ENCODE measurements at regions not wholly inside any gene's neighbourhood (a gene's known extent, or its start where the extent isn't known, plus 50 kb on each side); places are given as distances from the start of the nearest gene placed in this dataset.

DNA sequence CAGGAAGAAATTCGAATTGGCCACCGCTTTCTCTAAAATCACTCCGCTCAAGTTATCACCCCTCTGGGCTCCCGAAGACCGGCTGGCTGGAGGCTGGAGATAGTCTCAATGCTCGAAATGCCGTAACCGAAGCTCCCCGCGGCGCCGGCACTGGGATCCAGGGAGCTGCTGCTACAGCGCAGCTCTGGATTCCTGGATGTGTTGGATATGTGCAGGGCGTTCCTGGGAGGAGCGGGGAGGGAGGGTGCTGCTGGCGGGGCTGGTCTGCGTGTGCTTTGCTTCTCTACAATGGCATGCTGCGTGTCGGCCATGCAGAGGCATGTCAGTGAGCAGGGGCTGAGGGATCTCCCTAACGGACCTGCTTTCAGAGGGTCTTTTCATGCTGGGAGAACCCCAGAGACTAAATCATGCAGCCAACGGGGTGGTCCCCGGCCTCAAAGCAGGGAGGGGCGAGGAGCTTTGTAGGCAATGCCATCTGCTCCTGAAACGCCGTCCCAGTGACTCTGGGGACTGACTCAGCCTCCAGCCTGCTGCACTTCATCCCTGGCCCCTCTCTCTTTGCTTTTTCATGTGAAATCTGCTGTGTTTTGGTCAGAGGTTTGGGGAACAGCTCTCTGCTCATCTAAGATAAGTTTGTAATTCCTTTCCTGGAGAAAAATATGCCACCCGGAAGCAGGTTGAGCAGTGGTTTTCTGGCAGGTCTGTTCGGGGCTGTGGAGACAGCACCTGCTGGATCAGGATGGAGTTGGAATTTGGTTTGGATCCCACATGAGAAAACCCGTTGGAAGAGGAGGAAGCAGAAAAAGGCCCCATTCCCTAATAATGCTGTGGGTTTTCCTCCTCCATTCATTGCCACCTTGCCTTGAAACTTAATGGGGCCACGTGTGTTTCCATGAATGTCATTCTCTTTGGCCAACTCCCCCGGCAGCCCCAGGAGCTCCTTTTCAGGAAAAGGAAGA lies 311.4 kb downstream of the SEC14L1 start (continued):
- TF ChIP-seq, protein P1, sequence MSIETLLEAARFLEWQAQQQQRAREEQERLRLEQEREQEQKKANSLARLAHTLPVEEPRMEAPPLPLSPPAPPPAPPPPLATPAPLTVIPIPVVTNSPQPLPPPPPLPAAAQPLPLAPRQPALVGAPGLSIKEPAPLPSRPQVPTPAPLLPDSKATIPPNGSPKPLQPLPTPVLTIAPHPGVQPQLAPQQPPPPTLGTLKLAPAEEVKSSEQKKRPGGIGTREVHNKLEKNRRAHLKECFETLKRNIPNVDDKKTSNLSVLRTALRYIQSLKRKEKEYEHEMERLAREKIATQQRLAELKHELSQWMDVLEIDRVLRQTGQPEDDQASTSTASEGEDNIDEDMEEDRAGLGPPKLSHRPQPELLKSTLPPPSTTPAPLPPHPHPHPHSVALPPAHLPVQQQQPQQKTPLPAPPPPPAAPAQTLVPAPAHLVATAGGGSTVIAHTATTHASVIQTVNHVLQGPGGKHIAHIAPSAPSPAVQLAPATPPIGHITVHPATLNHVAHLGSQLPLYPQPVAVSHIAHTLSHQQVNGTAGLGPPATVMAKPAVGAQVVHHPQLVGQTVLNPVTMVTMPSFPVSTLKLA (IDR thresholded peaks at IDR 0.05), result 0 out of 2 replicates have a peak, but pooled peaks have one; percentile 21
- no peak for TF ChIP-seq ZNF282 (IDR thresholded peaks at IDR 0.05; ENCODE audit: partially characterized antibody)
- TF ChIP-seq TCF12 (IDR thresholded peaks at IDR 0.05), result no peak
- no peak for TF ChIP-seq TCF12 (CRISPR knock-in tag; IDR thresholded peaks at IDR 0.05)
- TF ChIP-seq FOXJ3 (CRISPR knock-in tag; IDR thresholded peaks at IDR 0.05; ENCODE audit: borderline replicate concordance), result no peak
- no peak for TF ChIP-seq KLF16 (CRISPR knock-in tag; IDR thresholded peaks at IDR 0.05)
- 0 out of 2 replicates have a peak, but pooled peaks have one; percentile 14 for TF ChIP-seq ZNF329 (CRISPR knock-in tag; IDR thresholded peaks at IDR 0.05; ENCODE audit: low read depth)
- TF ChIP-seq, protein P2, sequence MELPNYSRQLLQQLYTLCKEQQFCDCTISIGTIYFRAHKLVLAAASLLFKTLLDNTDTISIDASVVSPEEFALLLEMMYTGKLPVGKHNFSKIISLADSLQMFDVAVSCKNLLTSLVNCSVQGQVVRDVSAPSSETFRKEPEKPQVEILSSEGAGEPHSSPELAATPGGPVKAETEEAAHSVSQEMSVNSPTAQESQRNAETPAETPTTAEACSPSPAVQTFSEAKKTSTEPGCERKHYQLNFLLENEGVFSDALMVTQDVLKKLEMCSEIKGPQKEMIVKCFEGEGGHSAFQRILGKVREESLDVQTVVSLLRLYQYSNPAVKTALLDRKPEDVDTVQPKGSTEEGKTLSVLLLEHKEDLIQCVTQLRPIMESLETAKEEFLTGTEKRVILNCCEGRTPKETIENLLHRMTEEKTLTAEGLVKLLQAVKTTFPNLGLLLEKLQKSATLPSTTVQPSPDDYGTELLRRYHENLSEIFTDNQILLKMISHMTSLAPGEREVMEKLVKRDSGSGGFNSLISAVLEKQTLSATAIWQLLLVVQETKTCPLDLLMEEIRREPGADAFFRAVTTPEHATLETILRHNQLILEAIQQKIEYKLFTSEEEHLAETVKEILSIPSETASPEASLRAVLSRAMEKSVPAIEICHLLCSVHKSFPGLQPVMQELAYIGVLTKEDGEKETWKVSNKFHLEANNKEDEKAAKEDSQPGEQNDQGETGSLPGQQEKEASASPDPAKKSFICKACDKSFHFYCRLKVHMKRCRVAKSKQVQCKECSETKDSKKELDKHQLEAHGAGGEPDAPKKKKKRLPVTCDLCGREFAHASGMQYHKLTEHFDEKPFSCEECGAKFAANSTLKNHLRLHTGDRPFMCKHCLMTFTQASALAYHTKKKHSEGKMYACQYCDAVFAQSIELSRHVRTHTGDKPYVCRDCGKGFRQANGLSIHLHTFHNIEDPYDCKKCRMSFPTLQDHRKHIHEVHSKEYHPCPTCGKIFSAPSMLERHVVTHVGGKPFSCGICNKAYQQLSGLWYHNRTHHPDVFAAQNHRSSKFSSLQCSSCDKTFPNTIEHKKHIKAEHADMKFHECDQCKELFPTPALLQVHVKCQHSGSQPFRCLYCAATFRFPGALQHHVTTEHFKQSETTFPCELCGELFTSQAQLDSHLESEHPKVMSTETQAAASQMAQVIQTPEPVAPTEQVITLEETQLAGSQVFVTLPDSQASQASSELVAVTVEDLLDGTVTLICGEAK (IDR thresholded peaks at IDR 0.05), result no peak
- TF ChIP-seq, protein P2 (CRISPR knock-in tag; IDR thresholded peaks at IDR 0.05), result peak; percentile 2; the same call in 1 of the 2 replicates
- peak; percentile 41; the same call in 1 of the 2 replicates for TF ChIP-seq ZNF543 (CRISPR knock-in tag; IDR thresholded peaks at IDR 0.05)
- no peak for TF ChIP-seq PAWR (CRISPR knock-in tag; IDR thresholded peaks at IDR 0.05; ENCODE audit: borderline replicate concordance)
- no peak for TF ChIP-seq REXO4 (CRISPR knock-in tag; IDR thresholded peaks at IDR 0.05; ENCODE audit: borderline replicate concordance)
- TF ChIP-seq HNF4A (CRISPR knock-in tag; IDR thresholded peaks at IDR 0.05), result no peak
- no peak for TF ChIP-seq PLRG1 (conservative IDR thresholded peaks at IDR 0.05)
- TF ChIP-seq, protein P3, sequence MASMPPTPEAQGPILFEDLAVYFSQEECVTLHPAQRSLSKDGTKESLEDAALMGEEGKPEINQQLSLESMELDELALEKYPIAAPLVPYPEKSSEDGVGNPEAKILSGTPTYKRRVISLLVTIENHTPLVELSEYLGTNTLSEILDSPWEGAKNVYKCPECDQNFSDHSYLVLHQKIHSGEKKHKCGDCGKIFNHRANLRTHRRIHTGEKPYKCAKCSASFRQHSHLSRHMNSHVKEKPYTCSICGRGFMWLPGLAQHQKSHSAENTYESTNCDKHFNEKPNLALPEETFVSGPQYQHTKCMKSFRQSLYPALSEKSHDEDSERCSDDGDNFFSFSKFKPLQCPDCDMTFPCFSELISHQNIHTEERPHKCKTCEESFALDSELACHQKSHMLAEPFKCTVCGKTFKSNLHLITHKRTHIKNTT (CRISPR knock-in tag; IDR thresholded peaks at IDR 0.05), result no peak
- TF ChIP-seq ELF1 (CRISPR knock-in tag; IDR thresholded peaks at IDR 0.05), result 0 out of 2 replicates have a peak, but pooled peaks have one; percentile 4
- TF ChIP-seq CEBPB (IDR thresholded peaks at IDR 0.05; ENCODE audit: borderline replicate concordance, low read depth, low read length), result no peak
- TF ChIP-seq IRX3 (CRISPR knock-in tag; IDR thresholded peaks at IDR 0.05; ENCODE audit: borderline replicate concordance, low read depth), result 0 out of 2 replicates have a peak, but pooled peaks have one; percentile 37

Measured in HepG2 (cell line).